ENCODE measurements at regions not wholly inside any gene's neighbourhood (a gene's known extent, or its start where the extent isn't known, plus 50 kb on each side); places are given as distances from the start of the nearest gene placed in this dataset.

- DNase-seq = no peak
Observed at GRCh38 chrX:39519030-39519488, 578.7 kb downstream of the BCOR start.

- no peak for DNase-seq
Observed at GRCh38 chrX:39519566-39520301, 578.0 kb downstream of the BCOR start.

GRCh38 chrX:39525758-39526157, 572.0 kb downstream of the BCOR start:
- DNase-seq = no peak

- DNase-seq = no peak
Observed at GRCh38 chrX:39527025-39527424, 570.7 kb downstream of the BCOR start.

GRCh38 chrX:39528161-39528916, 569.4 kb downstream of the BCOR start:
- DNase-seq = no peak

GRCh38 chrX:39532761-39533160, 565.0 kb downstream of the BCOR start:
- DNase-seq = no peak

GRCh38 chrX:39534949-39535348, 562.8 kb downstream of the BCOR start:
- no peak for DNase-seq

- no peak for DNase-seq
Observed at GRCh38 chrX:39536211-39536610, 561.5 kb downstream of the BCOR start.

- no peak for DNase-seq
Observed at GRCh38 chrX:39541881-39542280, 555.9 kb downstream of the BCOR start.

GRCh38 chrX:39542316-39542715, 555.4 kb downstream of the BCOR start:
- DNase-seq = no peak

- DNase-seq = no peak
Observed at GRCh38 chrX:39550795-39551361, 546.9 kb downstream of the BCOR start.

GRCh38 chrX:39551762-39552161, 546.0 kb downstream of the BCOR start:
- no peak for DNase-seq

GRCh38 chrX:39555431-39555830, 542.3 kb downstream of the BCOR start:
- DNase-seq = no peak

GRCh38 chrX:39556056-39556455, 541.7 kb downstream of the BCOR start:
- DNase-seq = no peak

GRCh38 chrX:39559229-39559628, 538.5 kb downstream of the BCOR start:
- no peak for DNase-seq

GRCh38 chrX:39560271-39560670, 537.5 kb downstream of the BCOR start:
- no peak for DNase-seq

- DNase-seq = no peak
Observed at GRCh38 chrX:39563178-39563577, 534.6 kb downstream of the BCOR start.

GRCh38 chrX:39564751-39565150, 533.0 kb downstream of the BCOR start:
- no peak for DNase-seq

GRCh38 chrX:39574178-39574577, 523.6 kb downstream of the BCOR start:
- DNase-seq = no peak

GRCh38 chrX:39576041-39576872, 521.5 kb downstream of the BCOR start:
- DNase-seq = no peak

GRCh38 chrX:39577206-39577984, 520.4 kb downstream of the BCOR start:
- DNase-seq = no peak

All from T-helper 9 cell (primary cell).